Endothelial cell of umbilical vein (primary cell): ENCODE measurements at regions not wholly inside any gene's neighbourhood (a gene's known extent, or its start where the extent isn't known, plus 50 kb on each side); places are given as distances from the start of the nearest gene placed in this dataset.

ENCODE experiments used
- CTCF ChIP-seq, 2 donors: IDR thresholded peaks; 1 replicate in 1 of 2; 2 replicates in 1 of 2; pipeline ENCODE4 v1.5.1; 2011; ENCODE audit warnings: low read length in 2 of 2, mild to moderate bottlenecking in 2 of 2, moderate library complexity in 2 of 2, control low read depth in 1 of 2, inconsistent platforms in 1 of 2, low read depth in 1 of 2; ENCODE audit not compliant: insufficient read depth in 1 of 2; ENCODE audit errors: extremely low read depth in 1 of 2
- GATA2 ChIP-seq: IDR thresholded peaks from 2 replicates; pipeline ENCODE4 v1.7.0; 2011; ENCODE audit warnings: low read depth, mild to moderate bottlenecking, moderate library complexity, mixed read lengths, low read length; ENCODE audit not compliant: insufficient read length, insufficient read depth
- JUN ChIP-seq: IDR thresholded peaks from 2 replicates; pipeline ENCODE4 v1.6.1; 2011; ENCODE audit warnings: borderline replicate concordance, low read depth; ENCODE audit not compliant: insufficient read length, insufficient read depth
- POLR2A ChIP-seq: IDR thresholded peaks from 2 replicates; pipeline ENCODE4 v1.6.1; 2012; ENCODE audit warnings: low read depth, mild to moderate bottlenecking, control low read depth, low read length

GRCh38 chr9:24708814-24709213 lies 163.1 kb upstream of the IZUMO3 start:
- TF ChIP-seq CTCF (IDR thresholded peaks at IDR 0.05; ENCODE audit: extremely low read depth in 1 of 2, insufficient read depth in 1 of 2, low read depth in 1 of 2, low read length in 2 of 2) (no peak), GATA2 (no peak), JUN (no peak), POLR2A (no peak)
